ENCODE measurements at regions not wholly inside any gene's neighbourhood (a gene's known extent, or its start where the extent isn't known, plus 50 kb on each side); places are given as distances from the start of the nearest gene placed in this dataset.
A peak's percentile ranks its signal among the peaks of the same experiment; 100 is the strongest.

GRCh38 chr9:103949096-103949495 lies 145.0 kb upstream of the SMC2 start:
- no peak for DNase-seq

DNA sequence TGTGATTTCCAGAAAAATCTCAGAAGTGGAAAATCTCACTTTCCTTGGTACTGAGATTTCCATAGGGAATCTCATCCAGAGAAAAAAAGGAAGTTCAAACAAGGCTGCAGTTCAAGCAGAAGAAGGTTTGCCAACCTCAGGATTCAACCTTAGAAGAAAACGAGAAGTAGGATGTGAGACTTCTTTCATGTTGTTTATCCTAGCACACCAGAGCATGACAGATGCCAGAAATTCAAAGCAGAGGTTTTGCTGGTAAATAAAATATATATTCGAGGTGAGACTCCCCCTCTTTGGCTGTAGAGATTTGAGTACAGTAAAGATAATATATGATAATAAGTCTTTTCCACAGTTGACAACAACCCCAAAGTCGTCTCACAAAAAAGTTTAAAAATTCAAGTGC lies 116.9 kb upstream of the SMC2 start:
- no peak for DNase-seq

- DNase-seq: no peak
Measured at GRCh38 chr9:103978396-103978795, 115.7 kb upstream of the SMC2 start.

DNA sequence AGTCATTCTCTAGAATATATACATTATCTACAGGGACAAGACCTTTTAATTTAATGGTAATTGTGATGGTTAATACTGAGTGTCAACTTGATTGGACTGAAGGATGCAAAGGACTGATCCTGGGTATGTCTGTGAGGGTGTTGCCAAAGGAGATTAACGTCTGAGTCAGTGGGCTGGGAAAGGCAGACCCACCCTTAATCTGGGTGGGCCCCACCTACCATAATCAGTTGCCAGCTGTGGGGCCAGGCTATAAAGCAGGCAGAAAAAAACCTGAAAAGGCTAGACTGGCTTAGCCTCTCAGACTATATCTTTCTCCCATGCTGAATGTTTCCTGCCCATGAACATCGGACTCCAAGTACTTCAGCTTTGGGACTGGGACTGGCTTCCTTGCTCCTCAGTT lies 112.2 kb upstream of the SMC2 start:
- no peak for DNase-seq

DNA sequence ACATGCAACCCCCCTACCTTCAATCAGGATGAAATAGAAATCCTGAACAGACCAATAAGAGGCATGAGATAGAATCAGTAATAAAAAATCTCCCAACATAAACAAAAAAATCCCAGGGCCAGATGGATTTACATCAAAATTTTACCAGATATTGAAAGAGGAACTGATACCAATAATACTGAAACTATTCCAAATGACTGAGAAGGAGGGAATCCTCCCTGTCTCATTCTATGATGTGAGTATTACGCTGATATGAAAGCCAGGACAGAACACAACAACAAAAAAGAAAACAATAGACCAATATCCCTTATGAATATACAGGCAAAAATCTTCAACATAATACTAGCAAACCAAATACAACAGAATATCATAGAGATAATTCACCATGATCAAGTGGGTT lies 109.0 kb upstream of the SMC2 start:
- no peak for DNase-seq

GRCh38 chr9:103988821-103989220 lies 105.3 kb upstream of the SMC2 start:
- DNase-seq: no peak

GRCh38 chr9:103990311-103990710 lies 103.8 kb upstream of the SMC2 start:
- DNase-seq: no peak

GRCh38 chr9:103991001-103991400 lies 103.1 kb upstream of the SMC2 start:
- DNase-seq: no peak

DNA sequence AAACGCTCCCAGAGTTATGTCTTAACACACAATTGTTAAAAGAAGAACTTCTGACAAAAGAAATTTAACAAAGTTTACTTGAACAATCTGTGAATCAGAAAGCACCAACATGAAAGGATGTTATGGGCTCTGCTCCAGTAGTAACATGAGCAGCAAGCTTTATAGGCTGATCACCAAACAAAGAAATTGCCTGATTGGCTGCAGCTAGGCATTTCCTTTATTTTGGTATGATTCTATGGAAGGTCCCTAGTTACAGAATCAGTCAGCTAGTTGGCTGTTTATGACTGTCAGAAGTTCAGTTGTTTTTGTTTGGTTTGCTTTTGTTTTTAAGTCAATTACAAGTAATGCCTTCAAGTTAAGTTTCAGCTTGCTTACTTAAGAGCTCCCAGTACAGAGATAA lies 102.4 kb upstream of the SMC2 start:
- no peak for DNase-seq

DNA sequence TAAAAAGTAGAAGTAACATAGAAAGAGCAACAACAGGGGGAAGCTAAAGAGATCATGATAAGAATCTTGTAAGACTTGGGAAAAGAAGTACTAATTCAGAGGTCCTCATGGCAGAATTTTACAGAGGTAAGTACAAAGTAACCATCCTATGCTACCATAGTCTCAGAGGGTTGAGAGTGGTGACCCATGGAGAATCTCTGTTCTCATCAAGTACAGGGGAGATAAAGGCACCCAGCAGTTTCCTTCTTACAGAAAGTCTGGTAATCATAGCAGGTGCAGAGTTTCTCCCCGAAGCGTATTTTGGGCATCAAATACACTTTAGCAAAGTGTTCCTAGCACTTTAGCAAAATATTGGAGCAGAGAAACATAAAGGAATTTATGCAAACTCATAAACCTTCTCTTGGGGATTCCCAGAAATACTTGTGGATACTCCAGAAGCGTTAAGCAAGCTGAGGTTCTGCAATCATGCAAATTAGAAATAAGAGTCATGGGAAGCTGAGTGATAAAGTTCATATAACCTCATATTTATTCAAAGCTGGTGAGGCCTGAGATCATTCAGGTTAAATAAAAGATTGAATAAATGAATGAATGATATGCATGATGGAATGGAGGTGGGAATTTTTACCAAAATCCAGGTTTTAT lies 101.0 kb upstream of the SMC2 start:
- no peak for DNase-seq

DNA sequence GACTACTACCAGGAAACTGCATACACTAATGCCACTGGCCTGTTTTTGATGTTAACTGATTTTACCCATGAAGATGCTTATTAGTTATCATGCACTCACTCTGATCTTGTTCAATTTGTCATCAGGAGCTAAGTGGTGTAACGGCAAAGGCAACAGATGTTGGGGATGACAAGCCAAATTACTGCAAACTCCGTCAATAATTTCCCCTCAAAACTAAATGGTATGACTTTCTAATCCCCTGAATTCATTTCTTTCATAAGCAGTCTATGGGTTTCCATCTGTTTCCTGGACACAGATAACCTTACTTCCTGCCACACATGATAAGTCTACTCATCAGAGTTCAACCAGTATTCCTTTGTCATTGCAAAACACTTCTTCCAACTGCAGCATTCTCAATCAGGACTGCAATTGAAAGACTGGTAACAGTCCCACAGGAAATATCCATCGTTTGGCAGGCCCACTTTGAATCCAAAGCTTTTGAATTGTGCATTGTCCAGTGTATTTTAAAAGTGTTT lies 96.2 kb upstream of the SMC2 start:
- no peak for DNase-seq

- no peak for DNase-seq
Measured at GRCh38 chr9:103999375-104000062, 94.6 kb upstream of the SMC2 start.

DNA sequence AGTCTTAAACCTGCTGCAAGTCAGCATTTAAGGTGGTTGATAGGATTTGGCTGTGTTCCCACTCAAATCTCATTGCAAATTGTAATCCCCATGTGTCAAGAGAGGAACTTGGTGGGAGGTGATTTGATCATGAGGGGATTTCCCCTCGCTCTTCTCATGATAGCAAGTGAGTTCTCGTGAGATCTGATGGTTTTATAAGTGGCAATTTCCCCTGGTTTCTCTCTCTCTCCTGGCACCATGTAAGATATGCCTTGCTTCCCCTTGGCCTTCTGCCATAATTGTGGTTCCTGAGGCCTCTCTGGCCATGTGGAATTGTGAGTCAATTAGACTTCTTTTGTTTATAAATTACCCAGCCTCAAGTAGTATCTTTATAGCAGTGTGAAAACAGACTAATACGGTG lies 84.3 kb upstream of the SMC2 start:
- DNase-seq: peak; percentile 43

DNA sequence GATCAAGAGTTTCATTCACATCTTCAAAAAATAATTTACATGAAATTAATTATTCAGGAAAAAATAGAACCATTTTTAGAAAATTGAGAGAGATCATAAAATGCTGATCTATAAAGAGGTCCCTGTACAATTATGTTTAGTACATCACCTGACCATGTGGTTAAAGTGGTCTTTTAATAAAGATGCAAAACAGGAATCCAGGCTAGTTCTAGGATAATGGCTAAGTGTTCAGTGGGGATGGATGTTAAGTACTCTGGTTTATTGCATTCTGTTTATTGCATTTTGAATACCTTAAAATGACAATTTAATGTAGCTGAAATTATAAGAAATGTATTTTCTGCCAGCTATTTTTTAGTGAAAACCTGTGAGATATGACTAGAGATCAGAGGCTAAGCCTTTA lies 72.0 kb upstream of the SMC2 start:
- DNase-seq: no peak

GRCh38 chr9:104025104-104025503 lies 69.0 kb upstream of the SMC2 start:
- DNase-seq: no peak

DNA sequence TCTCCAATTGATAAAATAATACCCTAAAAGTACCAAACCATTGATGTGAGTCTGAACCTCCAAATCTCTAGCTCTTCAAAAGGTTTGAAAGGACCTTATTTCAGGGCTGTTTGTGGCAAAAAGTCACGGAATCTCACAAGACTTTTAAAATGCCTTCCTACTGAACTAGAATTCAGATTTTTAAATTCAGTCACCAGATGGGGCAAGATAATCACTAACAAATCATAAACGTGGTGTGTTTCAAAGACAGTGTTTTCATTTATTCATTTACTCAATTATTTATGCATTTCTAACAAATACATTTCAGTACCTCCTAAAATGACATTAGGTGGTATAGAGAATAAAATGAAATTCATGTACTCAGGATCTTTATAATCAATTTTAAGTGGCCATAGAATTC lies 68.2 kb upstream of the SMC2 start:
- no peak for DNase-seq

DNA sequence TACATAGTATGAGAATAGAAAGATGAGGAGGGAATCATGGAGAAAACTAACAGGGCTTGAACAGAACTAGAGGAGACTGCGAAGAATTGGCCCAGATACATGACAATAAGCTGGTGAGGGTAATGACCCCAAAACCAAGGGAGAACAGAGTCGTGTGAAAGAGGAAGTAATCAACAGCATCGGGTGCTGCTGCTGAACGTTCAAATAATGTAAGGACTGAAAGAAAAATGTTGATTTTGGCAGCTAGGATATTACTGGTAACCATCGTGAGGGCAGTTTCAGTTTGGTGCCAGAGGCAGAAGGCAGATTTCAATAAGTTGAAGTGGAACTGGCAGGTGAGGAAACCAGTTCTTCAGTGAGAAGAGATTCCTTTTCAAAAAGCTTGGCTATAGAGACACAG lies 66.8 kb upstream of the SMC2 start:
- DNase-seq: no peak

DNA sequence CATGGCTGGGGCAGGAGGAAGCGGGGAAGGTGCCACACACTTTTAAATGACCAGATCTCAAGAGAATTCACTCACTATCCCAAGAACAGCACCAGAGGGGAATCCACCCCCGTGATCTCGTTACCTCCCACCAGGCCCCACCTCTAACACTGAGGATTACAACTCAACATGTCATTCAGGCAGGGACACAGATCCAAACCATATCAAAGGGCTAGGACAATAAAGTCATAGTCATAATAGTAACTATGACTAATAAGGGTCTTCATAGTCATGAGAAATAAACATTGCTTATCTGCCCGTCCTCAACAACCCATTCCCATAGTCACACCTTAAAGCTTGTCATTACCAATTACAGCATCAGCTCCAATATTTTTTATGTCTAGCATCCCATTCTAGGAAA lies 65.3 kb upstream of the SMC2 start:
- DNase-seq: no peak
